SK-N-SH (cell line): ENCODE measurements at regions not wholly inside any gene's neighbourhood (a gene's known extent, or its start where the extent isn't known, plus 50 kb on each side); places are given as distances from the start of the nearest gene placed in this dataset.

ENCODE experiments used
- FOXM1 ChIP-seq: IDR thresholded peaks from 2 replicates; pipeline ENCODE4 v1.4.0; 2012; ENCODE audit warnings: low read depth, mild to moderate bottlenecking
- TF ChIP-seq, protein P1 (sequence below): fragments of 200-600 bp; sonication (generic); IDR thresholded peaks from 2 replicates; pipeline ENCODE4 v1.6.1; 2017; ENCODE audit warnings: antibody characterized with exemption, mild to moderate bottlenecking, moderate library complexity
- TF ChIP-seq, protein P2 (sequence below): IDR thresholded peaks from 2 replicates; pipeline ENCODE4 v1.4.0; 2012; ENCODE audit warnings: low read depth, borderline replicate concordance

DNA sequence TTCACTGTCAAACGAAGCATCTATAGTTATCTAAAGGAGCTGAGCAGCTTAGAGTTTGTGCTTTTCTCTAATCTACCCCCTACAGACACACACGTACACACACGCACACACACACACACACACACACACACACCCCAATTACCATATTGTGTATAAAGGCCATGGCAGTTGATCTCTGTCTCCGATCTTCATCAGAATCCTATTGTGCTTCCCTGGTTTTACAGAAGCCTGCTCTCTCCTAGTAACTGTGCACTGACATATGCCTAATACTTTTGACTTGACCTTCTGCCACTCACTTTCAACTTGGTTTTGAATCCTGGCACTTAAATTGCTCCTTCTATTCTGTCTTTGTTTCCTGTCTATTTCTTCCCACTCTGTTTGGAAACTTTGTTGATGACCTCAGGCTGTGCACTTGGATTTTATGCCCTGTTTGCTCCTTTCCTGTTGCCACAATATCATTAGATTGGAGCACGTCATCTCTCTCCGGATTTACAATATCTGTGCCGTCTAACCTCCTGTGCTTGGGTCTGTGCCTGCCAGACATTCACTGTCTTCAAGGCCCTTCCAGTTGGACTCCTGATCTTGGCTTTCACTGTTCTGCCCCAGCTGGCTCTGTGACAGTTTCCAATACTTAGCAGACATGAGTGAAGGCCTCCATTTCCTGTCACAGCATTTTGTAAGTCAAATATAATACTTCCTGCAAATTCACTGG is 928.1 kb downstream of the FAT4 start:
- TF ChIP-seq, protein P1, sequence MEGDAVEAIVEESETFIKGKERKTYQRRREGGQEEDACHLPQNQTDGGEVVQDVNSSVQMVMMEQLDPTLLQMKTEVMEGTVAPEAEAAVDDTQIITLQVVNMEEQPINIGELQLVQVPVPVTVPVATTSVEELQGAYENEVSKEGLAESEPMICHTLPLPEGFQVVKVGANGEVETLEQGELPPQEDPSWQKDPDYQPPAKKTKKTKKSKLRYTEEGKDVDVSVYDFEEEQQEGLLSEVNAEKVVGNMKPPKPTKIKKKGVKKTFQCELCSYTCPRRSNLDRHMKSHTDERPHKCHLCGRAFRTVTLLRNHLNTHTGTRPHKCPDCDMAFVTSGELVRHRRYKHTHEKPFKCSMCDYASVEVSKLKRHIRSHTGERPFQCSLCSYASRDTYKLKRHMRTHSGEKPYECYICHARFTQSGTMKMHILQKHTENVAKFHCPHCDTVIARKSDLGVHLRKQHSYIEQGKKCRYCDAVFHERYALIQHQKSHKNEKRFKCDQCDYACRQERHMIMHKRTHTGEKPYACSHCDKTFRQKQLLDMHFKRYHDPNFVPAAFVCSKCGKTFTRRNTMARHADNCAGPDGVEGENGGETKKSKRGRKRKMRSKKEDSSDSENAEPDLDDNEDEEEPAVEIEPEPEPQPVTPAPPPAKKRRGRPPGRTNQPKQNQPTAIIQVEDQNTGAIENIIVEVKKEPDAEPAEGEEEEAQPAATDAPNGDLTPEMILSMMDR: no peak
- TF ChIP-seq, protein P2, sequence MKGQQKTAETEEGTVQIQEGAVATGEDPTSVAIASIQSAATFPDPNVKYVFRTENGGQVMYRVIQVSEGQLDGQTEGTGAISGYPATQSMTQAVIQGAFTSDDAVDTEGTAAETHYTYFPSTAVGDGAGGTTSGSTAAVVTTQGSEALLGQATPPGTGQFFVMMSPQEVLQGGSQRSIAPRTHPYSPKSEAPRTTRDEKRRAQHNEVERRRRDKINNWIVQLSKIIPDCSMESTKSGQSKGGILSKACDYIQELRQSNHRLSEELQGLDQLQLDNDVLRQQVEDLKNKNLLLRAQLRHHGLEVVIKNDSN: no peak
- no peak for TF ChIP-seq FOXM1
